DMS153 treated with DMSO at 0.1 percent for 48 hours (cell line): ENCODE measurements at regions not wholly inside any gene's neighbourhood (a gene's known extent, or its start where the extent isn't known, plus 50 kb on each side); places are given as distances from the start of the nearest gene placed in this dataset.
"Not testable (repeated sequence)": the region's sequence is repeated elsewhere in the genome, so short reads cannot be mapped to it uniquely, and the experiment has no call there.

ENCODE experiments used
- DNase-seq: peaks from one replicate; lab custom pipeline; 2025; ENCODE audit not compliant: unreplicated experiment; lab: John Stamatoyannopoulos, UW

- DNase-seq: no peak
These were observed 526.0 kb upstream of the ADGRL4 start for GRCh38 chr1:79532555-79532954.

- DNase-seq: no peak
These were observed 525.3 kb upstream of the ADGRL4 start for GRCh38 chr1:79531790-79532189.

GRCh38 chr1:79530476-79530875 lies 523.9 kb upstream of the ADGRL4 start:
- DNase-seq: no peak

GRCh38 chr1:79530055-79530454 lies 523.5 kb upstream of the ADGRL4 start:
- no peak for DNase-seq

GRCh38 chr1:79524126-79524525 lies 517.6 kb upstream of the ADGRL4 start:
- DNase-seq: no peak

GRCh38 chr1:79519084-79519760 lies 512.7 kb upstream of the ADGRL4 start:
- DNase-seq: no peak

GRCh38 chr1:79517470-79518224 lies 511.1 kb upstream of the ADGRL4 start:
- DNase-seq: no peak

GRCh38 chr1:79507770-79508169 lies 501.2 kb upstream of the ADGRL4 start:
- no peak for DNase-seq

GRCh38 chr1:79501153-79501552 lies 494.6 kb upstream of the ADGRL4 start:
- no peak for DNase-seq

GRCh38 chr1:79499541-79499940 lies 493.0 kb upstream of the ADGRL4 start:
- DNase-seq: no peak

GRCh38 chr1:79497193-79497773 lies 490.8 kb upstream of the ADGRL4 start:
- DNase-seq: peak; percentile 43

- no peak for DNase-seq
These were observed 489.6 kb upstream of the ADGRL4 start for GRCh38 chr1:79496129-79496528.

- not testable (repeated sequence) for DNase-seq
These were observed 487.2 kb upstream of the ADGRL4 start for GRCh38 chr1:79493702-79494101.

GRCh38 chr1:79488572-79489121 lies 482.1 kb upstream of the ADGRL4 start:
- not testable (repeated sequence) for DNase-seq

GRCh38 chr1:79478728-79479373 lies 472.3 kb upstream of the ADGRL4 start:
- no peak for DNase-seq

GRCh38 chr1:79478160-79478559 lies 471.6 kb upstream of the ADGRL4 start:
- no peak for DNase-seq

GRCh38 chr1:79472067-79472656 lies 465.6 kb upstream of the ADGRL4 start:
- no peak for DNase-seq

GRCh38 chr1:79469139-79469538 lies 462.6 kb upstream of the ADGRL4 start:
- no peak for DNase-seq

GRCh38 chr1:79460773-79461436 lies 454.4 kb upstream of the ADGRL4 start:
- no peak for DNase-seq

GRCh38 chr1:79457562-79458224 lies 451.2 kb upstream of the ADGRL4 start:
- no peak for DNase-seq
